ENCODE measurements at regions not wholly inside any gene's neighbourhood (a gene's known extent, or its start where the extent isn't known, plus 50 kb on each side); places are given as distances from the start of the nearest gene placed in this dataset.

- DNase-seq = no peak
These were observed 144.4 kb upstream of the SESN3 start for GRCh38 chr11:95375451-95375850.

GRCh38 chr11:95374105-95374504 is 143.1 kb upstream of the SESN3 start:
- DNase-seq = no peak

- no peak for DNase-seq
These were observed 142.2 kb upstream of the SESN3 start for GRCh38 chr11:95373241-95373640.

- no peak for DNase-seq
These were observed 141.2 kb upstream of the SESN3 start for GRCh38 chr11:95372097-95372656.

GRCh38 chr11:95371153-95371552 is 140.2 kb upstream of the SESN3 start:
- no peak for DNase-seq

- no peak for DNase-seq
These were observed 136.7 kb upstream of the SESN3 start for GRCh38 chr11:95367726-95368125.

- no peak for DNase-seq
These were observed 134.3 kb upstream of the SESN3 start for GRCh38 chr11:95365348-95365747.

- DNase-seq = no peak
These were observed 133.6 kb upstream of the SESN3 start for GRCh38 chr11:95364324-95365295.

GRCh38 chr11:95363708-95364107 is 132.7 kb upstream of the SESN3 start:
- DNase-seq = no peak

- DNase-seq = no peak
These were observed 132.2 kb upstream of the SESN3 start for GRCh38 chr11:95363164-95363563.

- no peak for DNase-seq
These were observed 130.2 kb upstream of the SESN3 start for GRCh38 chr11:95361180-95361579.

- no peak for DNase-seq
These were observed 129.5 kb upstream of the SESN3 start for GRCh38 chr11:95360377-95361075.

- no peak for DNase-seq
These were observed 128.8 kb upstream of the SESN3 start for GRCh38 chr11:95359756-95360155.

- DNase-seq = no peak
These were observed 128.3 kb upstream of the SESN3 start for GRCh38 chr11:95359341-95359663.

- DNase-seq = no peak
These were observed 127.7 kb upstream of the SESN3 start for GRCh38 chr11:95358511-95359340.

GRCh38 chr11:95354304-95354703 is 123.3 kb upstream of the SESN3 start:
- no peak for DNase-seq

- no peak for DNase-seq
These were observed 122.7 kb upstream of the SESN3 start for GRCh38 chr11:95353706-95354105.

- DNase-seq = no peak
These were observed 121.8 kb upstream of the SESN3 start for GRCh38 chr11:95352733-95353346.

- no peak for DNase-seq
These were observed 118.4 kb upstream of the SESN3 start for GRCh38 chr11:95349345-95349942.

- no peak for DNase-seq
These were observed 115.3 kb upstream of the SESN3 start for GRCh38 chr11:95346265-95346664.

- no peak for DNase-seq
These were observed 114.6 kb upstream of the SESN3 start for GRCh38 chr11:95345651-95346050.

All from activated CD4-positive, CD25-positive, alpha-beta regulatory T cell (primary cell).